ENCODE measurements at regions not wholly inside any gene's neighbourhood (a gene's known extent, or its start where the extent isn't known, plus 50 kb on each side); places are given as distances from the start of the nearest gene placed in this dataset.

GRCh38 chr4:81698538-81699296, 227.0 kb upstream of the RASGEF1B start:
- TF ChIP-seq CTCF (IDR thresholded peaks at IDR 0.05) = no peak
- Mint-ChIP-seq H3K36me3 (ENCODE audit: low read depth) (no peaks in the 10 kb centered on the region), H3K4me1 (peaks cover 72% of the 10 kb centered on the region), H3K27me3 (ENCODE audit: low read depth, poor library complexity) (no peaks in the 10 kb centered on the region), H3K9me3 (no peaks in the 10 kb centered on the region), H3K27ac (peak overlapping the region; percentile 50), H3K4me3 (no peak overlapping the region)
- peak; percentile 17 for DNase-seq

GRCh38 chr4:81694176-81694913, 222.6 kb upstream of the RASGEF1B start:
- Mint-ChIP-seq H3K4me3 (no peak overlapping the region), H3K4me1 (peaks cover 38% of the 10 kb centered on the region), H3K27ac (no peak overlapping the region), H3K9me3 (no peaks in the 10 kb centered on the region), H3K27me3 (ENCODE audit: low read depth, poor library complexity) (peaks cover 3% of the 10 kb centered on the region), H3K36me3 (ENCODE audit: low read depth) (no peaks in the 10 kb centered on the region)
- DNase-seq = no peak
- no peak for TF ChIP-seq CTCF (IDR thresholded peaks at IDR 0.05)

- DNase-seq = no peak
- Mint-ChIP-seq H3K27ac (no peak overlapping the region), H3K36me3 (ENCODE audit: low read depth) (no peaks in the 10 kb centered on the region), H3K4me1 (peaks cover 7% of the 10 kb centered on the region), H3K4me3 (no peak overlapping the region), H3K9me3 (no peaks in the 10 kb centered on the region), H3K27me3 (ENCODE audit: low read depth, poor library complexity) (peaks cover 3% of the 10 kb centered on the region)
- no peak for TF ChIP-seq CTCF (IDR thresholded peaks at IDR 0.05)
These were observed 219.2 kb upstream of the RASGEF1B start for GRCh38 chr4:81690871-81691270.

- Mint-ChIP-seq H3K27me3 (ENCODE audit: low read depth, poor library complexity) (peaks cover 3% of the 10 kb centered on the region), H3K27ac (no peak overlapping the region), H3K4me1 (peaks cover 7% of the 10 kb centered on the region), H3K36me3 (ENCODE audit: low read depth) (no peaks in the 10 kb centered on the region), H3K4me3 (no peak overlapping the region), H3K9me3 (no peaks in the 10 kb centered on the region)
- TF ChIP-seq CTCF (IDR thresholded peaks at IDR 0.05) = no peak
- DNase-seq = no peak
These were observed 216.4 kb upstream of the RASGEF1B start for GRCh38 chr4:81688085-81688484.

- H3K36me3 Mint-ChIP-seq (ENCODE audit: low read depth) = no peaks in the 10 kb centered on the region
- no peak for TF ChIP-seq CTCF (IDR thresholded peaks at IDR 0.05)
- no peak for DNase-seq
- H3K4me1 Mint-ChIP-seq = peaks cover 7% of the 10 kb centered on the region
- peaks cover 3% of the 10 kb centered on the region for H3K27me3 Mint-ChIP-seq (ENCODE audit: low read depth, poor library complexity)
- no peak overlapping the region for H3K4me3 Mint-ChIP-seq
- H3K27ac Mint-ChIP-seq = no peak overlapping the region
- H3K9me3 Mint-ChIP-seq = no peaks in the 10 kb centered on the region
These were observed 215.8 kb upstream of the RASGEF1B start for GRCh38 chr4:81687471-81687870.

All from nephron progenitor cell (in vitro differentiated cells).